ENCODE measurements at regions not wholly inside any gene's neighbourhood (a gene's known extent, or its start where the extent isn't known, plus 50 kb on each side); places are given as distances from the start of the nearest gene placed in this dataset.

GRCh38 chr2:74043345-74044329, 58.9 kb downstream of the TET3 start:
- no peak overlapping the region for H3K4me3 ChIP-seq (ENCODE audit: low read length)
- no peak for DNase-seq (ENCODE audit: low read depth)
- TF ChIP-seq, protein P1, sequence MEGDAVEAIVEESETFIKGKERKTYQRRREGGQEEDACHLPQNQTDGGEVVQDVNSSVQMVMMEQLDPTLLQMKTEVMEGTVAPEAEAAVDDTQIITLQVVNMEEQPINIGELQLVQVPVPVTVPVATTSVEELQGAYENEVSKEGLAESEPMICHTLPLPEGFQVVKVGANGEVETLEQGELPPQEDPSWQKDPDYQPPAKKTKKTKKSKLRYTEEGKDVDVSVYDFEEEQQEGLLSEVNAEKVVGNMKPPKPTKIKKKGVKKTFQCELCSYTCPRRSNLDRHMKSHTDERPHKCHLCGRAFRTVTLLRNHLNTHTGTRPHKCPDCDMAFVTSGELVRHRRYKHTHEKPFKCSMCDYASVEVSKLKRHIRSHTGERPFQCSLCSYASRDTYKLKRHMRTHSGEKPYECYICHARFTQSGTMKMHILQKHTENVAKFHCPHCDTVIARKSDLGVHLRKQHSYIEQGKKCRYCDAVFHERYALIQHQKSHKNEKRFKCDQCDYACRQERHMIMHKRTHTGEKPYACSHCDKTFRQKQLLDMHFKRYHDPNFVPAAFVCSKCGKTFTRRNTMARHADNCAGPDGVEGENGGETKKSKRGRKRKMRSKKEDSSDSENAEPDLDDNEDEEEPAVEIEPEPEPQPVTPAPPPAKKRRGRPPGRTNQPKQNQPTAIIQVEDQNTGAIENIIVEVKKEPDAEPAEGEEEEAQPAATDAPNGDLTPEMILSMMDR (conservative IDR thresholded peaks at IDR 0.05; ENCODE audit: low read length), result no peak

DNA sequence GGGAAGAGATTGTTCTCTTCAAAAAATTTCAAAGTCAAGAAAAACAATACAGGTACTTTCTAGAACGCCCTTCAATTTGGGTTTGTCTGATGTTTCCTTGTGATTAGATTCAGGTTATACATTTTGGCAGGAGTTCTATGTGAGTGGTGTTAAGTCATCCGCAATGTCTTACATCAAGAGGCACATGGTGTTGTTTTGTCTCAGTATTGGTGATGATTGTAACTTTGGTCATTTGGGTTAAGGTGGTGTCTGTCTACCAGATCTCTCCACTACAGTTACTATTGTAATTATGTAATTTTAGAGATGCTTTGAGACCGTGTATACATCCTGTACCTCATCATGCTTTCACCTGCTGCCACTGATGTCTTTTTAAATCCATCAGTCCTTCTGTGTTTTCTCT, 60.3 kb downstream of the TET3 start:
- DNase-seq (ENCODE audit: low read depth), result no peak
- TF ChIP-seq, protein P1 (conservative IDR thresholded peaks at IDR 0.05; ENCODE audit: low read length), result no peak
- H3K4me3 ChIP-seq (ENCODE audit: low read length), result no peak overlapping the region

DNA sequence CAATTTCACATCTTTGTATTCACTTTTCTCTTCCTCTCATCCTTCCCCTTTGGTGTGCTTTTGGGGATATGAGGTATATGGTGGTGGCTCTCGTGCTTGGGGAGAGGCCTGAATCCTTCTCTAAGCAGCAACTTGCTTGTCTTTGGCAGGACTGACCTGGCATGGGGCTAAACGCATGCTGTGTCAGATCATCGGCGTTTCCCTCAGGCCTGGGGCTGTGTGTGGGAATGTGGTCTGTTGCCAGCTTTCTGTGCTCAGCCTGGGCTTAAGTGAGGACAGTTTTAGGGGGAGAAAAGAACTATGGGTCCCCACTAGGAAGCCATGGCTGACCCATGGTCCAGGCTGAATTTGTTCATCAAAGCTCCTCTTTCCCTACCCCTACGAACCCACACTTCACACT, 60.7 kb downstream of the TET3 start:
- TF ChIP-seq, protein P1 (conservative IDR thresholded peaks at IDR 0.05; ENCODE audit: low read length), result no peak
- peak; percentile 26 for DNase-seq (ENCODE audit: low read depth)
- no peak overlapping the region for H3K4me3 ChIP-seq (ENCODE audit: low read length)

DNA sequence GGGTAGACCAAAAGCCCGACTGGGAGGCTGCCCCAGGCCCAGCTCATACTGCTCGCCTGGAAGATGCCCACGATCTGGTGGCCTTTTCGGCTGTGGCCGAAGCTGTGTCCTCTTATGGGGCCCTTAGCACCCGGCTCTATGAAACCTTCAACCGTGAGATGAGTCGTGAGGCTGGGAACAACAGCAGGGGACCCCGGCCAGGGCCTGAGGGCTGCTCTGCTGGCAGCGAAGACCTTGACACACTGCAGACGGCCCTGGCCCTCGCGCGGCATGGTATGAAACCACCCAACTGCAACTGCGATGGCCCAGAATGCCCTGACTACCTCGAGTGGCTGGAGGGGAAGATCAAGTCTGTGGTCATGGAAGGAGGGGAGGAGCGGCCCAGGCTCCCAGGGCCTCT, 61.7 kb downstream of the TET3 start:
- no peak overlapping the region for H3K4me3 ChIP-seq (ENCODE audit: low read length)
- TF ChIP-seq, protein P1 (conservative IDR thresholded peaks at IDR 0.05; ENCODE audit: low read length), result no peak
- DNase-seq (ENCODE audit: low read depth), result no peak

GRCh38 chr2:74047152-74047551, 62.4 kb downstream of the TET3 start:
- H3K4me3 ChIP-seq (ENCODE audit: low read length), result no peak overlapping the region
- DNase-seq (ENCODE audit: low read depth), result no peak
- TF ChIP-seq, protein P1 (conservative IDR thresholded peaks at IDR 0.05; ENCODE audit: low read length), result no peak

GRCh38 chr2:74048147-74048546, 63.4 kb downstream of the TET3 start:
- TF ChIP-seq, protein P1 (conservative IDR thresholded peaks at IDR 0.05; ENCODE audit: low read length), result no peak
- no peak overlapping the region for H3K4me3 ChIP-seq (ENCODE audit: low read length)
- DNase-seq (ENCODE audit: low read depth), result no peak
